GM12878 (cell line): ENCODE measurements at regions not wholly inside any gene's neighbourhood (a gene's known extent, or its start where the extent isn't known, plus 50 kb on each side); places are given as distances from the start of the nearest gene placed in this dataset.

ENCODE experiments used
- ATAC-seq: fragments of 200-7000 bp; cut with Tn5 transposase; 3 replicates; pipeline ENCODE4 v1.9.1; 2020; ENCODE audit warnings: mild to moderate bottlenecking, moderate library complexity
- BruUV-seq: library from RNA; stranded (reverse); fragments of 400-500 nt; replicated peaks from 2 replicates; lab custom pipeline; 2021; lab: Mats Ljungman, UMichigan
- CTCF ChIA-PET: fragments of 300-600 bp; sonication (Branson Sonifier 250); formaldehyde crosslinking; extraction: SDS; loops from one replicate; lab custom pipeline; 2021; ENCODE audit warnings: inconsistent platforms; lab: Yijun Ruan, JAX
- POLR2A ChIA-PET: fragments of 350-600 bp; formaldehyde crosslinking; extraction: SDS; loops from one replicate; lab custom pipeline; 2021; ENCODE audit warnings: inconsistent platforms; lab: Charles Lee
- RAD21 ChIA-PET: fragments of 300-600 bp; sonication (Branson Sonifier 250); formaldehyde crosslinking; loops from one replicate; lab custom pipeline; 2023; ENCODE audit warnings: antibody characterized with exemption; ENCODE audit not compliant: unreplicated experiment; lab: Charles Lee
- SMC1A ChIA-PET: fragments of 300-600 bp; sonication (Branson Sonifier 250); formaldehyde crosslinking; loops from one replicate; lab custom pipeline; 2023; ENCODE audit not compliant: unreplicated experiment, uncharacterized antibody; lab: Charles Lee
- DNase-seq: peaks from one replicate; pipeline ENCODE4 v3.0.0-alpha.2; 2011; ENCODE audit warnings: low read depth, low spot score
- FAIRE-seq: peaks from 3 replicates; lab custom pipeline; 2011; peaks lifted over from hg19 to GRCh38; lab: Jason Lieb, UNC
- H2AFZ ChIP-seq: 2 replicates; pipeline ENCODE4 v1.6.0; 2011; ENCODE audit warnings: low read depth, low read length, control low read depth; ENCODE audit not compliant: control insufficient read depth
- H3K27ac ChIP-seq: 2 replicates; pipeline ENCODE4 v1.5.1; 2011; ENCODE audit warnings: control low read depth; ENCODE audit not compliant: control insufficient read depth, insufficient read depth
- H3K27me3 ChIP-seq, 2 experiments: replicated peaks in 1 of 2; 2 replicates each; pipeline versions ENCODE4 v1.6.0 to v1.6.1; 2011; ENCODE audit warnings: low read length in 1 of 2; ENCODE audit not compliant: control insufficient read depth in 2 of 2, insufficient read depth in 2 of 2
- H3K36me3 ChIP-seq, 2 experiments: 2 replicates each; pipeline ENCODE4 v1.5.1; 2011; ENCODE audit warnings: low read length in 1 of 2; ENCODE audit not compliant: control insufficient read depth in 2 of 2, insufficient read depth in 2 of 2
- H3K4me1 ChIP-seq: 2 replicates; pipeline ENCODE4 v1.6.1; 2011; ENCODE audit warnings: mild to moderate bottlenecking, low read length, moderate library complexity, mixed read lengths; ENCODE audit not compliant: control insufficient read depth, insufficient read depth
- H3K4me2 ChIP-seq: 2 replicates; pipeline ENCODE4 v1.6.0; 2011; ENCODE audit warnings: control low read depth; ENCODE audit not compliant: control insufficient read depth, insufficient read depth
- H3K4me3 ChIP-seq: fragments of 200-600 bp; sonication (generic); 2 replicates; pipeline ENCODE4 v1.5.1; 2016
- H3K79me2 ChIP-seq: 2 replicates; pipeline ENCODE4 v1.6.0; 2011; ENCODE audit warnings: low read length; ENCODE audit not compliant: control insufficient read depth, insufficient read depth
- H3K9ac ChIP-seq: 2 replicates; pipeline ENCODE4 v1.8.0; 2011; ENCODE audit warnings: low read length, control low read depth, mixed read lengths; ENCODE audit not compliant: control insufficient read depth, insufficient read depth
- H3K9me3 ChIP-seq: replicated peaks from 3 replicates; pipeline ENCODE4 v1.5.1; 2011; ENCODE audit warnings: mild to moderate bottlenecking, low read length; ENCODE audit not compliant: control insufficient read depth, insufficient read depth
- H4K20me1 ChIP-seq: 2 replicates; pipeline ENCODE4 v1.6.0; 2011; ENCODE audit not compliant: control insufficient read depth, insufficient read depth
- ASH2L ChIP-seq: fragments of 300-600, 200-600 bp; sonication (generic); IDR thresholded peaks from 2 replicates; pipeline ENCODE4 v1.6.1; 2017; ENCODE audit warnings: low read depth, mild to moderate bottlenecking, borderline replicate concordance
- BCLAF1 ChIP-seq: fragments of 450-650 bp; IDR thresholded peaks from 2 replicates; pipeline ENCODE4 v1.6.1; 2017; ENCODE audit warnings: antibody characterized with exemption, mild to moderate bottlenecking, moderate library complexity
- BMI1 ChIP-seq: fragments of 450-650 bp; IDR thresholded peaks from 2 replicates; pipeline ENCODE4 v1.6.1; 2016; ENCODE audit warnings: mild to moderate bottlenecking, moderate library complexity, borderline replicate concordance
- CTCF ChIP-seq, 3 experiments: IDR thresholded peaks in 2 of 3; conservative IDR thresholded peaks in 1 of 3; 2 replicates each; pipeline ENCODE4 v1.5.1; 2011; ENCODE audit warnings: low read depth in 3 of 3, low read length in 3 of 3, mild to moderate bottlenecking in 3 of 3, control low read depth in 2 of 3, moderate library complexity in 2 of 3, inconsistent platforms in 1 of 3, mixed read lengths in 1 of 3; ENCODE audit not compliant: control insufficient read depth in 2 of 3, insufficient read depth in 1 of 3; ENCODE audit errors: extremely low read depth in 1 of 3
- MYB ChIP-seq: fragments of 150-350 bp; IDR thresholded peaks from 2 replicates; pipeline ENCODE4 v1.6.1; 2014; ENCODE audit warnings: mild to moderate bottlenecking, low read depth, low read length, borderline replicate concordance
- NBN ChIP-seq: fragments of 450-650 bp; IDR thresholded peaks from 2 replicates; pipeline ENCODE4 v1.6.1; 2016
- NR2C2 ChIP-seq: IDR thresholded peaks from 2 replicates; pipeline ENCODE4 v1.6.1; 2011; ENCODE audit warnings: borderline replicate concordance, low read depth; ENCODE audit not compliant: control insufficient read depth, insufficient read length
- PML ChIP-seq: IDR thresholded peaks from 2 replicates; pipeline ENCODE4 v1.6.1; 2012; ENCODE audit warnings: low read length, inconsistent platforms
- ZNF274 ChIP-seq: IDR thresholded peaks from one replicate; pipeline ENCODE4 v1.8.0; 2011; ENCODE audit not compliant: insufficient read length, insufficient read depth
- WGBS: methylation state at CpG from one replicate; pipeline ENCODE4 v1.1.6; 2016; ENCODE audit warnings: low lambda C conversion rate; ENCODE audit not compliant: insufficient replicate concordance, insufficient coverage; ENCODE audit errors: missing lambda C conversion rate; 5-methylcytosine and 5-hydroxymethylcytosine counted together
- in situ Hi-C: fragments of 300-500 bp; cut with MboI; formaldehyde crosslinking; loops from 9 replicates; pipeline ENCODE4 v1.14.3; 2018; ENCODE audit warnings: mixed read lengths
- intact Hi-C: fragments of 100-400 bp; cut with micrococcal nuclease; formaldehyde crosslinking; loops from one replicate; pipeline ENCODE4 v1.14.2; 2022; ENCODE audit not compliant: unreplicated experiment

GRCh38 chr2:238638100-238638981, 209.5 kb upstream of the TWIST2 start:
- ChIA-PET POLR2A (no interaction called here), RAD21 (no interaction called here), CTCF (no interaction called here), SMC1A (no interaction called here)
- in situ Hi-C loops (no loop called here), intact Hi-C loops (no loop called here)
- Histone ChIP-seq H3K36me3 (no peaks in the 10 kb centered on the region), H3K4me3 (no peak overlapping the region), H3K9ac (no peak overlapping the region), H3K4me2 (no peak overlapping the region), H3K4me1 (no peaks in the 10 kb centered on the region), H3K9me3 (no peaks in the 10 kb centered on the region), H3K27me3 (peaks cover 0 to 4% of the 10 kb centered on the region in 2 experiments; a peak in 3 of 4 replicates), H4K20me1 (no peaks in the 10 kb centered on the region), H2AFZ (no peak overlapping the region), H3K79me2 (no peaks in the 10 kb centered on the region), H3K27ac (no peak overlapping the region)
- no TSS peak for BruUV-seq
- 36% methylated on average over 19 of the region's 20 CpGs for WGBS
- ATAC-seq = no peak
- TF ChIP-seq CTCF (IDR thresholded peaks at IDR 0.05 in 2 of 3, conservative IDR thresholded peaks at IDR 0.05 in 1 of 3; ENCODE audit: control insufficient read depth in 2 of 3, extremely low read depth in 1 of 3, insufficient read depth in 1 of 3, low read depth in 3 of 3, low read length in 3 of 3) = no peak
- no peak for TF ChIP-seq BCLAF1
- TF ChIP-seq NBN = no peak
- no peak for TF ChIP-seq MYB
- no peak for TF ChIP-seq BMI1
- TF ChIP-seq ASH2L = no peak
- TF ChIP-seq PML = no peak
- no peak for TF ChIP-seq NR2C2
- no peak for TF ChIP-seq ZNF274
- DNase-seq = no peak
- no peak for FAIRE-seq
